Endothelial cell of umbilical vein (primary cell): ENCODE measurements at regions not wholly inside any gene's neighbourhood (a gene's known extent, or its start where the extent isn't known, plus 50 kb on each side); places are given as distances from the start of the nearest gene placed in this dataset.

ENCODE experiments used
- BruUV-seq: library from RNA; stranded (reverse); fragments of 400-500 nt; replicated peaks from 2 replicates; lab custom pipeline; 2021; lab: Mats Ljungman, UMichigan
- CTCF ChIA-PET: fragments of 300-600, 350-600 bp; sonication (Branson Sonifier 250); formaldehyde crosslinking; loops from one replicate; lab custom pipeline; 2021; ENCODE audit warnings: antibody characterized with exemption, inconsistent platforms; lab: Charles Lee
- POLR2A ChIA-PET: fragments of 300-600, 350-600 bp; sonication (Branson Sonifier 250); formaldehyde crosslinking; loops from one replicate; lab custom pipeline; 2021; ENCODE audit warnings: antibody characterized with exemption, inconsistent platforms; lab: Charles Lee
- DNase-seq: peaks from one replicate; pipeline ENCODE4 v3.0.0-alpha.2; 2011; ENCODE audit warnings: low read depth, low spot score
- FAIRE-seq: peaks from 2 replicates; lab custom pipeline; 2011; peaks lifted over from hg19 to GRCh38; lab: Jason Lieb, UNC
- H2AFZ ChIP-seq: 2 replicates; pipeline ENCODE4 v1.6.0; 2012; ENCODE audit warnings: low read depth, low read length, control low read depth, inconsistent platforms
- H3K27ac ChIP-seq: 2 replicates; pipeline ENCODE4 v1.5.1; 2011; ENCODE audit warnings: low read depth, mild to moderate bottlenecking, control low read depth, low read length, moderate library complexity; ENCODE audit not compliant: insufficient read depth
- H3K27me3 ChIP-seq, 2 experiments: 2 replicates each; pipeline versions ENCODE4 v1.6.0 to v1.6.1; 2011; ENCODE audit warnings: low read length in 2 of 2, mixed read lengths in 1 of 2; ENCODE audit not compliant: control insufficient read depth in 2 of 2, insufficient read depth in 2 of 2
- H3K36me3 ChIP-seq, 2 experiments: 2 replicates in 1 of 2; 3 replicates in 1 of 2; pipeline ENCODE4 v1.5.1; 2011; ENCODE audit warnings: low read length in 2 of 2, mild to moderate bottlenecking in 1 of 2, moderate library complexity in 1 of 2; ENCODE audit not compliant: control insufficient read depth in 2 of 2, insufficient read depth in 2 of 2; ENCODE audit errors: extremely low read depth in 1 of 2
- H3K4me1 ChIP-seq: 3 replicates; pipeline ENCODE4 v1.5.1; 2011; ENCODE audit warnings: mild to moderate bottlenecking, low read length; ENCODE audit not compliant: control insufficient read depth, insufficient read depth; ENCODE audit errors: extremely low read depth
- H3K4me2 ChIP-seq: 2 replicates; pipeline ENCODE4 v1.6.1; 2011; ENCODE audit warnings: low read length, control low read depth, mixed read lengths; ENCODE audit not compliant: insufficient read depth
- H3K4me3 ChIP-seq, 3 experiments: fragments of 200-600 bp in 1 of 3; sonication (generic), shearing (Covaris generic) in 1 of 3; replicated peaks in 1 of 3; 2 replicates each; pipeline ENCODE4 v1.5.1; 2011 to 2016; ENCODE audit warnings: control low read depth in 3 of 3, low read length in 3 of 3, mild to moderate bottlenecking in 2 of 3, inconsistent platforms in 1 of 3, low read depth in 1 of 3, moderate library complexity in 1 of 3; ENCODE audit not compliant: insufficient read depth in 1 of 3
- H3K79me2 ChIP-seq: 2 replicates; pipeline ENCODE4 v1.6.0; 2012; ENCODE audit warnings: low read length, inconsistent platforms; ENCODE audit not compliant: control insufficient read depth, insufficient read depth
- H3K9ac ChIP-seq: replicated peaks from 2 replicates; pipeline ENCODE3; 2011; ENCODE audit warnings: low read length, control low read depth; ENCODE audit not compliant: insufficient read depth; ENCODE audit errors: extremely low read depth
- H3K9me1 ChIP-seq: replicated peaks from 3 replicates; pipeline ENCODE4 v1.6.0; 2011; ENCODE audit warnings: mild to moderate bottlenecking, low read length; ENCODE audit not compliant: control insufficient read depth, insufficient read depth; ENCODE audit errors: extremely low read depth
- H3K9me3 ChIP-seq: replicated peaks from 2 replicates; pipeline ENCODE4 v1.5.1; 2012; ENCODE audit warnings: low read length, inconsistent platforms; ENCODE audit not compliant: control insufficient read depth, insufficient read depth
- H4K20me1 ChIP-seq: replicated peaks from 2 replicates; pipeline ENCODE3; 2011; ENCODE audit warnings: mild to moderate bottlenecking, low read length; ENCODE audit not compliant: control insufficient read depth, insufficient read depth; ENCODE audit errors: extremely low read depth
- EZH2 ChIP-seq: IDR thresholded peaks from 2 replicates; pipeline ENCODE4 v1.6.1; 2012; ENCODE audit warnings: borderline replicate concordance, low read depth, mild to moderate bottlenecking, moderate library complexity, low read length, inconsistent platforms; ENCODE audit not compliant: severe bottlenecking
- FOS ChIP-seq: IDR thresholded peaks from 2 replicates; pipeline ENCODE4 v1.6.1; 2011; ENCODE audit warnings: mild to moderate bottlenecking, low read length, moderate library complexity, borderline replicate concordance; ENCODE audit not compliant: insufficient read depth
- GATA2 ChIP-seq: IDR thresholded peaks from 2 replicates; pipeline ENCODE4 v1.7.0; 2011; ENCODE audit warnings: low read depth, mild to moderate bottlenecking, moderate library complexity, mixed read lengths, low read length; ENCODE audit not compliant: insufficient read length, insufficient read depth
- JUN ChIP-seq: IDR thresholded peaks from 2 replicates; pipeline ENCODE4 v1.6.1; 2011; ENCODE audit warnings: borderline replicate concordance, low read depth; ENCODE audit not compliant: insufficient read length, insufficient read depth
- MYC ChIP-seq: IDR thresholded peaks from one replicate; pipeline ENCODE4 v1.6.1; 2011; ENCODE audit warnings: mild to moderate bottlenecking, low read depth, low read length
- POLR2A ChIP-seq: IDR thresholded peaks from 2 replicates; pipeline ENCODE4 v1.6.1; 2012; ENCODE audit warnings: low read depth, mild to moderate bottlenecking, control low read depth, low read length
- POLR2AphosphoS5 ChIP-seq: IDR thresholded peaks from 2 replicates; pipeline ENCODE4 v1.6.1; 2012; ENCODE audit warnings: low read depth, mild to moderate bottlenecking, control low read depth, low read length, moderate library complexity; ENCODE audit not compliant: insufficient read depth
- dilution Hi-C: fragments of 300-500 bp; cut with MboI; formaldehyde crosslinking; loops from one replicate; pipeline ENCODE4 v1.15.0; 2019; ENCODE audit warnings: low sequenced_read_pairs; ENCODE audit not compliant: extremely low pct_ligation_motif_present
- intact Hi-C: fragments of 100-400 bp; cut with micrococcal nuclease; formaldehyde crosslinking; loops from one replicate; pipeline ENCODE4 v1.10.0; 2022
- TF ChIP-seq, protein P1 (sequence below), 2 donors: IDR thresholded peaks; 1 replicate in 1 of 2; 2 replicates in 1 of 2; pipeline ENCODE4 v1.5.1; 2011; ENCODE audit warnings: low read length in 2 of 2, mild to moderate bottlenecking in 2 of 2, moderate library complexity in 2 of 2, control low read depth in 1 of 2, inconsistent platforms in 1 of 2, low read depth in 1 of 2; ENCODE audit not compliant: insufficient read depth in 1 of 2; ENCODE audit errors: extremely low read depth in 1 of 2
- TF ChIP-seq, protein P2 (sequence below): IDR thresholded peaks from 2 replicates; pipeline ENCODE4 v1.6.1; 2011; ENCODE audit not compliant: insufficient read depth, insufficient read length

DNA sequence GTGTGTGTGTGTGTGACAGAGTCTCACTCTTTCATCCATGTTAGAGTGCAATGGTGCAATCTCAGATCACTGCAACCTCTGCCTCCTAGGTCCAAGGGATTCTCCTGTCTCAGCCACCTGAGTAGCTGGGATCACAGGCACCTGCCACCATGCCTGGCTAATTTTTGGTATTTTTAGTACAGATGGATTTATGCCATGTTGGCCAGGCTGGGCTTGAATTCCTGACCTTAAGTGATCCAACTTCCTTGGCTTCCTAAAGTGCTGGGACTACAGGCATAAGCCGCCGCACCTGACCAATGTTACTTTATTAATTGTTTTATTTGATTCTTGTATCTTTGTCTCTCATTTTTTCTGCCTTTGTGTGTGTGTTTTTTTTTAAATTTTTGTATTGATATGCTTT lies 89.6 kb downstream of the ZNF486 start:
- H3K27me3 ChIP-seq: no peaks in the 10 kb centered on the region

More for the DNA sequence above, 89.6 kb downstream of the ZNF486 start:
- Histone ChIP-seq H4K20me1 (no peaks in the 10 kb centered on the region), H3K27ac (no peak overlapping the region), H3K79me2 (no peaks in the 10 kb centered on the region), H3K9ac (no peak overlapping the region), H3K9me1 (no peaks in the 10 kb centered on the region), H3K9me3 (no peaks in the 10 kb centered on the region), H2AFZ (no peak overlapping the region), H3K4me2 (no peak overlapping the region), H3K4me3 (no peak overlapping the region), H3K36me3 (no peaks in the 10 kb centered on the region), H3K4me1 (no peaks in the 10 kb centered on the region)
- intact Hi-C loops (no loop called here), dilution Hi-C loops (no loop called here)
- BruUV-seq: no TSS peak
- CTCF ChIA-PET: no interaction called here
- no peak for FAIRE-seq
- DNase-seq: no peak
- POLR2A ChIA-PET: interaction anchor here (0.6 kb wide), 1 partner anchor 469 kb away, joined by 3 read pairs; no protein-coding TSS in a partner anchor
- no peak for TF ChIP-seq GATA2
- no peak for TF ChIP-seq POLR2A
- TF ChIP-seq EZH2: no peak
- TF ChIP-seq, protein P1, sequence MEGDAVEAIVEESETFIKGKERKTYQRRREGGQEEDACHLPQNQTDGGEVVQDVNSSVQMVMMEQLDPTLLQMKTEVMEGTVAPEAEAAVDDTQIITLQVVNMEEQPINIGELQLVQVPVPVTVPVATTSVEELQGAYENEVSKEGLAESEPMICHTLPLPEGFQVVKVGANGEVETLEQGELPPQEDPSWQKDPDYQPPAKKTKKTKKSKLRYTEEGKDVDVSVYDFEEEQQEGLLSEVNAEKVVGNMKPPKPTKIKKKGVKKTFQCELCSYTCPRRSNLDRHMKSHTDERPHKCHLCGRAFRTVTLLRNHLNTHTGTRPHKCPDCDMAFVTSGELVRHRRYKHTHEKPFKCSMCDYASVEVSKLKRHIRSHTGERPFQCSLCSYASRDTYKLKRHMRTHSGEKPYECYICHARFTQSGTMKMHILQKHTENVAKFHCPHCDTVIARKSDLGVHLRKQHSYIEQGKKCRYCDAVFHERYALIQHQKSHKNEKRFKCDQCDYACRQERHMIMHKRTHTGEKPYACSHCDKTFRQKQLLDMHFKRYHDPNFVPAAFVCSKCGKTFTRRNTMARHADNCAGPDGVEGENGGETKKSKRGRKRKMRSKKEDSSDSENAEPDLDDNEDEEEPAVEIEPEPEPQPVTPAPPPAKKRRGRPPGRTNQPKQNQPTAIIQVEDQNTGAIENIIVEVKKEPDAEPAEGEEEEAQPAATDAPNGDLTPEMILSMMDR (IDR thresholded peaks at IDR 0.05; ENCODE audit: extremely low read depth in 1 of 2, insufficient read depth in 1 of 2, low read depth in 1 of 2, low read length in 2 of 2): no peak
- TF ChIP-seq, protein P2, sequence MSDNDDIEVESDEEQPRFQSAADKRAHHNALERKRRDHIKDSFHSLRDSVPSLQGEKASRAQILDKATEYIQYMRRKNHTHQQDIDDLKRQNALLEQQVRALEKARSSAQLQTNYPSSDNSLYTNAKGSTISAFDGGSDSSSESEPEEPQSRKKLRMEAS: no peak
- no peak for TF ChIP-seq MYC
- no peak for TF ChIP-seq POLR2AphosphoS5
- TF ChIP-seq JUN: no peak
- TF ChIP-seq FOS: no peak
